GM12878 (cell line): ENCODE measurements at regions not wholly inside any gene's neighbourhood (a gene's known extent, or its start where the extent isn't known, plus 50 kb on each side); places are given as distances from the start of the nearest gene placed in this dataset.

Experiments
- CREB1 ChIP-seq: IDR thresholded peaks from 2 replicates; pipeline ENCODE4 v1.6.1; 2012; ENCODE audit warnings: low read depth, mild to moderate bottlenecking, inconsistent platforms
- JUNB ChIP-seq: IDR thresholded peaks from 2 replicates; pipeline ENCODE4 v1.6.1; 2016; ENCODE audit warnings: antibody characterized with exemption, mild to moderate bottlenecking
- MXI1 ChIP-seq: fragments of 150-350 bp; IDR thresholded peaks from 2 replicates; pipeline ENCODE4 v1.6.1; 2011; ENCODE audit warnings: low read depth, mild to moderate bottlenecking, inconsistent platforms, low read length, improper control_type of control experiment
- TF ChIP-seq, protein P1 (sequence below): IDR thresholded peaks from 2 replicates; pipeline ENCODE4 v1.6.1; 2011; ENCODE audit warnings: low read depth, low read length, improper control_type of control experiment, borderline replicate concordance

DNA sequence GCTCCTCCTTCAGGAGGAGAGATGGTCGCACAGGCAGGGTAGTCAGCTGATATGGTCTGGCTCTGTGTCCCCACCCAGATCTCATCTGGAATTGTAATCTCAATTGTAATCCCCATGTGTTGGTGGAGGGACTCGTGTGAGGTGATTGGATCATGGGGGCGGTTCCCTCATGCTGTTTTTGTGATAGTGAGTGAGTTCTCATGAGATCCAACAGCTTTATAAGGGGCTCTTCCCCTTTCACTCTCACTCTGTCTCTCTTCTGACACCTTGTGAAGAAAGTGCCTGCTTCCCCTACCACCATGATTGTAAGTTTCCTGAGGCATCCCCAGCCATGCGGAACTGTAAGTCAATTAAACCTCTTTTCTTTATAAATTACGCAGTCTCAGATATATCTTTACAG, 218.9 kb upstream of the TMTC1 start:
- TF ChIP-seq, protein P1, sequence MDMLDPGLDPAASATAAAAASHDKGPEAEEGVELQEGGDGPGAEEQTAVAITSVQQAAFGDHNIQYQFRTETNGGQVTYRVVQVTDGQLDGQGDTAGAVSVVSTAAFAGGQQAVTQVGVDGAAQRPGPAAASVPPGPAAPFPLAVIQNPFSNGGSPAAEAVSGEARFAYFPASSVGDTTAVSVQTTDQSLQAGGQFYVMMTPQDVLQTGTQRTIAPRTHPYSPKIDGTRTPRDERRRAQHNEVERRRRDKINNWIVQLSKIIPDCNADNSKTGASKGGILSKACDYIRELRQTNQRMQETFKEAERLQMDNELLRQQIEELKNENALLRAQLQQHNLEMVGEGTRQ: no peak
- no peak for TF ChIP-seq MXI1
- TF ChIP-seq JUNB: no peak
- no peak for TF ChIP-seq CREB1
